ENCODE measurements at regions not wholly inside any gene's neighbourhood (a gene's known extent, or its start where the extent isn't known, plus 50 kb on each side); places are given as distances from the start of the nearest gene placed in this dataset.
"Not testable (repeated sequence)": the region's sequence is repeated elsewhere in the genome, so short reads cannot be mapped to it uniquely, and the experiment has no call there.

DNA sequence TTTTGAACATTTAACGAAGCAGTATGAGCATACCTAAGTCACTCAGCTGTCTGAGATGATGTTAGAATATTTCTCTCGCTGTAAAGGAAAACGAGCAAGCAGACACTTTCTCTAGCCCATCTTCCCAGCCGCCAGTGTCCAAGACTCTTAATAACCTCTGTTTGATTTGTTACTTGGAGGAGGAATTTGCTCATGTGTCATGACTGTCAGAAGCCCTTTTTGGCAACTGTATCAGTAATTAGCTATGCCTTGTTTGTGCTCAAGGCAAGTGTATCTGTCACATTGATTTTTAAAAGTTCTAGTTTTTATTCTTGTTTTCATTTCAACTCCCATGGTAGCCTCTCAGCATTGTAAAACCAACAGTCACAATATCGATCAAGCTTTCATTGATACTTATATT, 828.4 kb upstream of the SLC10A2 start:
- Histone ChIP-seq H3K4me3 (ENCODE audit: insufficient read depth, low read length) (no peak overlapping the region), H3K27ac (ENCODE audit: low read depth, low read length) (no peak overlapping the region), H3K79me2 (ENCODE audit: insufficient read depth, low read length) (no peaks in the 10 kb centered on the region), H3K4me2 (ENCODE audit: insufficient read depth, low read length) (no peak overlapping the region), H3K9me3 (ENCODE audit: low read depth, low read length) (peaks cover 4% of the 10 kb centered on the region), H3K36me3 (ENCODE audit: insufficient read depth, low read length) (no peaks in the 10 kb centered on the region), H3K27me3 (ENCODE audit: insufficient read depth, low read length) (no peaks in the 10 kb centered on the region), H3K4me1 (ENCODE audit: insufficient read depth, low read length) (no peaks in the 10 kb centered on the region), H4K20me1 (ENCODE audit: insufficient read depth, low read length) (no peaks in the 10 kb centered on the region), H2AFZ (ENCODE audit: low read length) (no peak overlapping the region)
- TF ChIP-seq, protein P1, sequence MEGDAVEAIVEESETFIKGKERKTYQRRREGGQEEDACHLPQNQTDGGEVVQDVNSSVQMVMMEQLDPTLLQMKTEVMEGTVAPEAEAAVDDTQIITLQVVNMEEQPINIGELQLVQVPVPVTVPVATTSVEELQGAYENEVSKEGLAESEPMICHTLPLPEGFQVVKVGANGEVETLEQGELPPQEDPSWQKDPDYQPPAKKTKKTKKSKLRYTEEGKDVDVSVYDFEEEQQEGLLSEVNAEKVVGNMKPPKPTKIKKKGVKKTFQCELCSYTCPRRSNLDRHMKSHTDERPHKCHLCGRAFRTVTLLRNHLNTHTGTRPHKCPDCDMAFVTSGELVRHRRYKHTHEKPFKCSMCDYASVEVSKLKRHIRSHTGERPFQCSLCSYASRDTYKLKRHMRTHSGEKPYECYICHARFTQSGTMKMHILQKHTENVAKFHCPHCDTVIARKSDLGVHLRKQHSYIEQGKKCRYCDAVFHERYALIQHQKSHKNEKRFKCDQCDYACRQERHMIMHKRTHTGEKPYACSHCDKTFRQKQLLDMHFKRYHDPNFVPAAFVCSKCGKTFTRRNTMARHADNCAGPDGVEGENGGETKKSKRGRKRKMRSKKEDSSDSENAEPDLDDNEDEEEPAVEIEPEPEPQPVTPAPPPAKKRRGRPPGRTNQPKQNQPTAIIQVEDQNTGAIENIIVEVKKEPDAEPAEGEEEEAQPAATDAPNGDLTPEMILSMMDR (IDR thresholded peaks at IDR 0.05; ENCODE audit: extremely low read depth, low read depth, low read length), result no peak
- DNase-seq (ENCODE audit: insufficient read length, low spot score, missing footprints), result no peak

- TF ChIP-seq, protein P1 (IDR thresholded peaks at IDR 0.05; ENCODE audit: extremely low read depth, low read depth, low read length), result no peak
- no peak overlapping the region for H3K4me2 ChIP-seq (ENCODE audit: insufficient read depth, low read length)
- H3K9me3 ChIP-seq (ENCODE audit: low read depth, low read length), result no peaks in the 10 kb centered on the region
- no peak overlapping the region for H3K4me3 ChIP-seq (ENCODE audit: insufficient read depth, low read length)
- H3K36me3 ChIP-seq (ENCODE audit: insufficient read depth, low read length), result no peaks in the 10 kb centered on the region
- DNase-seq (ENCODE audit: insufficient read length, low spot score, missing footprints), result no peak
- no peak overlapping the region for H3K27ac ChIP-seq (ENCODE audit: low read depth, low read length)
- no peaks in the 10 kb centered on the region for H3K79me2 ChIP-seq (ENCODE audit: insufficient read depth, low read length)
- no peaks in the 10 kb centered on the region for H4K20me1 ChIP-seq (ENCODE audit: insufficient read depth, low read length)
- H3K4me1 ChIP-seq (ENCODE audit: insufficient read depth, low read length), result no peaks in the 10 kb centered on the region
- H2AFZ ChIP-seq (ENCODE audit: low read length), result no peak overlapping the region
- H3K27me3 ChIP-seq (ENCODE audit: insufficient read depth, low read length), result no peaks in the 10 kb centered on the region
Measured at GRCh38 chr13:103884101-103884723, 818.0 kb upstream of the SLC10A2 start.

- Histone ChIP-seq H3K4me3 (ENCODE audit: insufficient read depth, low read length) (no peak overlapping the region), H4K20me1 (ENCODE audit: insufficient read depth, low read length) (no peaks in the 10 kb centered on the region), H3K27ac (ENCODE audit: low read depth, low read length) (no peak overlapping the region), H3K27me3 (ENCODE audit: insufficient read depth, low read length) (no peaks in the 10 kb centered on the region), H3K36me3 (ENCODE audit: insufficient read depth, low read length) (no peaks in the 10 kb centered on the region), H2AFZ (ENCODE audit: low read length) (no peak overlapping the region), H3K9me3 (ENCODE audit: low read depth, low read length) (no peaks in the 10 kb centered on the region), H3K4me1 (ENCODE audit: insufficient read depth, low read length) (no peaks in the 10 kb centered on the region), H3K79me2 (ENCODE audit: insufficient read depth, low read length) (no peaks in the 10 kb centered on the region), H3K4me2 (ENCODE audit: insufficient read depth, low read length) (peak overlapping the region; percentile 44)
- DNase-seq (ENCODE audit: insufficient read length, low spot score, missing footprints), result no peak
- TF ChIP-seq, protein P1 (IDR thresholded peaks at IDR 0.05; ENCODE audit: extremely low read depth, low read depth, low read length), result no peak
Measured at GRCh38 chr13:103883698-103884097, 817.5 kb upstream of the SLC10A2 start.

- Histone ChIP-seq H3K4me1 (ENCODE audit: insufficient read depth, low read length) (no peaks in the 10 kb centered on the region), H3K9me3 (ENCODE audit: low read depth, low read length) (no peaks in the 10 kb centered on the region), H3K36me3 (ENCODE audit: insufficient read depth, low read length) (no peaks in the 10 kb centered on the region), H3K27ac (ENCODE audit: low read depth, low read length) (no peak overlapping the region), H4K20me1 (ENCODE audit: insufficient read depth, low read length) (no peaks in the 10 kb centered on the region), H3K27me3 (ENCODE audit: insufficient read depth, low read length) (no peaks in the 10 kb centered on the region), H3K4me3 (ENCODE audit: insufficient read depth, low read length) (no peak overlapping the region), H3K79me2 (ENCODE audit: insufficient read depth, low read length) (no peaks in the 10 kb centered on the region), H2AFZ (ENCODE audit: low read length) (no peak overlapping the region), H3K4me2 (ENCODE audit: insufficient read depth, low read length) (peak overlapping the region; percentile 44)
- peak; percentile 19 for DNase-seq (ENCODE audit: insufficient read length, low spot score, missing footprints)
- TF ChIP-seq, protein P1 (IDR thresholded peaks at IDR 0.05; ENCODE audit: extremely low read depth, low read depth, low read length), result peak; percentile 52
Measured at GRCh38 chr13:103883164-103883563, 816.9 kb upstream of the SLC10A2 start.

GRCh38 chr13:103880146-103880545, 813.9 kb upstream of the SLC10A2 start:
- not testable (repeated sequence) for H3K36me3 ChIP-seq (ENCODE audit: insufficient read depth, low read length); H3K27ac ChIP-seq (ENCODE audit: low read depth, low read length); H3K79me2 ChIP-seq (ENCODE audit: insufficient read depth, low read length); DNase-seq (ENCODE audit: insufficient read length, low spot score, missing footprints); H3K27me3 ChIP-seq (ENCODE audit: insufficient read depth, low read length); H4K20me1 ChIP-seq (ENCODE audit: insufficient read depth, low read length); H3K4me3 ChIP-seq (ENCODE audit: insufficient read depth, low read length); H3K4me2 ChIP-seq (ENCODE audit: insufficient read depth, low read length); H2AFZ ChIP-seq (ENCODE audit: low read length); H3K4me1 ChIP-seq (ENCODE audit: insufficient read depth, low read length); H3K9me3 ChIP-seq (ENCODE audit: low read depth, low read length)

Measured in osteoblast (primary cell).